H9 (cell line): ENCODE measurements at regions not wholly inside any gene's neighbourhood (a gene's known extent, or its start where the extent isn't known, plus 50 kb on each side); places are given as distances from the start of the nearest gene placed in this dataset.

Experiments
- DNase-seq: peaks from one replicate; pipeline ENCODE4 v3.0.0-alpha.2; 2017
- H2AFZ ChIP-seq: one replicate; pipeline ENCODE4 v1.6.1; 2013; ENCODE audit warnings: mild to moderate bottlenecking, low read length, control low read depth, moderate library complexity
- H2AK5ac ChIP-seq: 2 replicates; pipeline ENCODE4 v1.6.1; 2013; ENCODE audit warnings: low read length, control low read depth, mixed read lengths; ENCODE audit not compliant: insufficient read length
- H2BK120ac ChIP-seq: one replicate; pipeline ENCODE4 v1.6.1; 2013; ENCODE audit warnings: low read depth, mild to moderate bottlenecking, low read length, control low read depth, inconsistent platforms; ENCODE audit not compliant: poor library complexity, severe bottlenecking
- H2BK12ac ChIP-seq: 2 replicates; pipeline ENCODE4 v1.6.1; 2013; ENCODE audit warnings: low read length, control low read depth, mixed read lengths, low read depth; ENCODE audit not compliant: insufficient read length
- H2BK15ac ChIP-seq: 2 replicates; pipeline ENCODE4 v1.6.1; 2013; ENCODE audit warnings: low read depth, low read length, control low read depth
- H2BK20ac ChIP-seq: one replicate; pipeline ENCODE4 v1.6.1; 2013; ENCODE audit warnings: low read depth, mild to moderate bottlenecking, low read length, control low read depth, inconsistent platforms; ENCODE audit not compliant: poor library complexity, severe bottlenecking
- H2BK5ac ChIP-seq: 2 replicates; pipeline ENCODE4 v1.6.1; 2013; ENCODE audit warnings: low read length, control low read depth, mixed read lengths; ENCODE audit not compliant: insufficient read length
- H3K14ac ChIP-seq: 2 replicates; pipeline ENCODE4 v1.6.1; 2013; ENCODE audit warnings: low read length, control low read depth; ENCODE audit not compliant: insufficient read depth
- H3K18ac ChIP-seq: 2 replicates; pipeline ENCODE4 v1.6.1; 2013; ENCODE audit warnings: low read depth, mild to moderate bottlenecking, mixed read lengths, low read length, control low read depth; ENCODE audit not compliant: insufficient read length
- H3K23ac ChIP-seq: 2 replicates; pipeline ENCODE4 v1.6.1; 2013; ENCODE audit warnings: low read length, control low read depth, mixed read lengths, low read depth; ENCODE audit not compliant: insufficient read length
- H3K23me2 ChIP-seq: 2 replicates; pipeline ENCODE4 v1.6.1; 2013; ENCODE audit warnings: low read depth, mild to moderate bottlenecking, mixed read lengths, low read length, control low read depth; ENCODE audit not compliant: insufficient read length, poor library complexity, severe bottlenecking
- H3K27ac ChIP-seq: 2 replicates; pipeline ENCODE4 v1.5.1; 2013; ENCODE audit warnings: low read length, control low read depth, mixed read lengths, low read depth; ENCODE audit not compliant: insufficient read length
- H3K27me3 ChIP-seq: 2 replicates; pipeline ENCODE4 v1.6.1; 2013; ENCODE audit warnings: low read length, control low read depth, inconsistent platforms; ENCODE audit not compliant: insufficient read depth
- H3K4ac ChIP-seq: 2 replicates; pipeline ENCODE4 v1.6.1; 2013; ENCODE audit warnings: low read depth, mild to moderate bottlenecking, control low read depth, inconsistent platforms, low read length, moderate library complexity
- H3K4me1 ChIP-seq: 2 replicates; pipeline ENCODE4 v1.6.1; 2013; ENCODE audit warnings: low read length, control low read depth, inconsistent platforms; ENCODE audit not compliant: insufficient read depth
- H3K4me2 ChIP-seq: 2 replicates; pipeline ENCODE4 v1.6.1; 2013; ENCODE audit warnings: low read length, control low read depth, mixed read lengths; ENCODE audit not compliant: insufficient read length, insufficient read depth
- H3K56ac ChIP-seq: 2 replicates; pipeline ENCODE4 v1.6.1; 2013; ENCODE audit warnings: low read depth, mild to moderate bottlenecking, mixed read lengths, low read length, control low read depth; ENCODE audit not compliant: insufficient read length
- H3K79me1 ChIP-seq: 2 replicates; pipeline ENCODE4 v1.6.1; 2013; ENCODE audit warnings: low read depth, mild to moderate bottlenecking, moderate library complexity, low read length, control low read depth, inconsistent platforms; ENCODE audit not compliant: insufficient read depth, poor library complexity, severe bottlenecking
- H3K79me2 ChIP-seq: 2 replicates; pipeline ENCODE4 v1.6.1; 2013; ENCODE audit warnings: low read length, control low read depth, inconsistent platforms; ENCODE audit not compliant: insufficient read depth
- H3K9ac ChIP-seq: 2 replicates; pipeline ENCODE4 v1.6.1; 2013; ENCODE audit warnings: low read length, control low read depth, mixed read lengths; ENCODE audit not compliant: insufficient read length; ENCODE audit errors: extremely low read depth
- H3K9me3 ChIP-seq: one replicate; pipeline ENCODE4 v1.6.1; 2013; ENCODE audit warnings: low read depth, low read length, inconsistent platforms; ENCODE audit not compliant: control insufficient read depth
- H3T11ph ChIP-seq: one replicate; pipeline ENCODE4 v1.6.1; 2013; ENCODE audit warnings: mild to moderate bottlenecking, low read length, control low read depth, inconsistent platforms
- H4K20me1 ChIP-seq: one replicate; pipeline ENCODE4 v1.6.1; 2013; ENCODE audit not compliant: control insufficient read depth, insufficient read length, insufficient read depth
- H4K5ac ChIP-seq: 2 replicates; pipeline ENCODE4 v1.6.1; 2013; ENCODE audit warnings: low read depth, mild to moderate bottlenecking, mixed read lengths, low read length, control low read depth; ENCODE audit not compliant: insufficient read length
- H4K8ac ChIP-seq: replicated peaks from 2 replicates; pipeline ENCODE4 v1.6.1; 2013; ENCODE audit warnings: low read length, control low read depth, mixed read lengths, low read depth; ENCODE audit not compliant: insufficient read length
- H4K91ac ChIP-seq: 2 replicates; pipeline ENCODE4 v1.6.1; 2013; ENCODE audit warnings: low read depth, mild to moderate bottlenecking, moderate library complexity, mixed read lengths, low read length, control low read depth; ENCODE audit not compliant: insufficient read length
- H3K27ac Mint-ChIP-seq, 3 experiments: 2 replicates in 2 of 3; 3 replicates in 1 of 3; pipeline ENCODE4 v1.8.0; 2020 to 2021; ENCODE audit warnings: mixed read lengths in 3 of 3, mild to moderate bottlenecking in 1 of 3, moderate library complexity in 1 of 3
- H3K27me3 Mint-ChIP-seq: 2 replicates; pipeline ENCODE4 v1.8.0; 2021; ENCODE audit warnings: low read depth, mild to moderate bottlenecking, moderate library complexity, mixed read lengths
- H3K36me3 Mint-ChIP-seq, 3 experiments: 2 replicates in 2 of 3; 3 replicates in 1 of 3; pipeline ENCODE4 v1.8.0; 2020 to 2021; ENCODE audit warnings: low read depth in 3 of 3, mixed read lengths in 3 of 3; ENCODE audit not compliant: insufficient read depth in 1 of 3
- H3K4me1 Mint-ChIP-seq, 2 experiments: 2 replicates each; pipeline ENCODE4 v1.8.0; 2020; ENCODE audit warnings: mixed read lengths in 2 of 2
- H3K4me3 Mint-ChIP-seq, 2 experiments: 2 replicates in 1 of 2; 3 replicates in 1 of 2; pipeline ENCODE4 v1.8.0; 2020 to 2021; ENCODE audit warnings: mild to moderate bottlenecking in 2 of 2, mixed read lengths in 2 of 2, moderate library complexity in 1 of 2
- H3K9me3 Mint-ChIP-seq, 2 experiments: 2 replicates in 1 of 2; 3 replicates in 1 of 2; pipeline ENCODE4 v1.8.0; 2020; ENCODE audit warnings: mild to moderate bottlenecking in 2 of 2, mixed read lengths in 2 of 2, moderate library complexity in 1 of 2
- CTCF ChIP-seq: fragments of 200-600 bp; sonication (generic); conservative IDR thresholded peaks from 3 replicates; pipeline ENCODE4 v1.8.0; 2021; ENCODE audit warnings: antibody characterized with exemption, mild to moderate bottlenecking
- WGBS: extraction: QIAGEN DNeasy Blood & Tissue Kit; methylation state at CpG from one replicate; pipeline ENCODE4 v1.1.7; 2013; ENCODE audit warnings: missing lambda C conversion rate, low lambda C conversion rate, mixed read lengths; ENCODE audit not compliant: insufficient read length; ENCODE audit errors: extremely low coverage; 5-methylcytosine and 5-hydroxymethylcytosine counted together

GRCh38 chr9:24731754-24732153 is 186.1 kb upstream of the IZUMO3 start:
- no peaks in the 10 kb centered on the region for H3K9me3 ChIP-seq
- no peak overlapping the region for H3K9ac ChIP-seq
- no peaks in the 10 kb centered on the region for H3K79me1 ChIP-seq
- H3T11ph ChIP-seq = no peak overlapping the region
- Mint-ChIP-seq H3K4me1 (peaks cover 5 to 6% of the 10 kb centered on the region in 2 experiments; a peak in 2 of 4 replicates), H3K9me3 (peaks cover 0 to 4% of the 10 kb centered on the region in 2 experiments; a peak in 1 of 5 replicates), H3K27me3 (no peaks in the 10 kb centered on the region), H3K4me3 (no peak overlapping the region), H3K27ac (no peak overlapping the region), H3K36me3 (no peaks in the 10 kb centered on the region; a peak in 1 of 7 replicates)
- no peak overlapping the region for H3K18ac ChIP-seq
- H3K56ac ChIP-seq = no peak overlapping the region
- no peak overlapping the region for H2BK15ac ChIP-seq
- no peaks in the 10 kb centered on the region for H3K23me2 ChIP-seq
- H2BK120ac ChIP-seq = no peak overlapping the region
- no peaks in the 10 kb centered on the region for H3K4me1 ChIP-seq
- no peak overlapping the region for H3K14ac ChIP-seq
- H2BK20ac ChIP-seq = no peak overlapping the region
- H4K8ac ChIP-seq = no peak overlapping the region
- H2BK12ac ChIP-seq = no peak overlapping the region
- no CpG with 5 or more reads among the region's 1 CpG for WGBS
- H4K5ac ChIP-seq = no peak overlapping the region
- no peak overlapping the region for H3K4ac ChIP-seq
- no peak overlapping the region for H2AFZ ChIP-seq
- H4K20me1 ChIP-seq = no peaks in the 10 kb centered on the region
- no peak overlapping the region for H3K23ac ChIP-seq
- no peak overlapping the region for H2AK5ac ChIP-seq
- H3K27ac ChIP-seq = no peak overlapping the region
- no peaks in the 10 kb centered on the region for H3K27me3 ChIP-seq
- no peak overlapping the region for H2BK5ac ChIP-seq
- no peak overlapping the region for H4K91ac ChIP-seq
- no peaks in the 10 kb centered on the region for H3K79me2 ChIP-seq
- H3K4me2 ChIP-seq = no peak overlapping the region
- DNase-seq = no peak
- TF ChIP-seq CTCF = no peak
